Upper lobe of left lung (tissue), 6 donors: ENCODE measurements at regions not wholly inside any gene's neighbourhood (a gene's known extent, or its start where the extent isn't known, plus 50 kb on each side); places are given as distances from the start of the nearest gene placed in this dataset.
A peak's percentile ranks its signal among the peaks of the same experiment; 100 is the strongest.
"Not testable (repeated sequence)": the region's sequence is repeated elsewhere in the genome, so short reads cannot be mapped to it uniquely, and the experiment has no call there.

ENCODE experiments used
- ATAC-seq, 2 donors: fragments of 200-7000 bp; cut with Tn5 transposase; one replicate each; pipeline ENCODE4 v1.9.1; 2022; ENCODE audit warnings: mild to moderate bottlenecking in 2 of 2, moderate library complexity in 2 of 2; ENCODE audit not compliant: low FRiP score in 2 of 2
- DNase-seq, 2 donors: peaks; one replicate each; pipeline ENCODE4 v3.0.0-alpha.2; 2019 to 2020
- H3K27ac ChIP-seq, 4 donors: fragments of 200-600 bp; sonication (generic); one replicate each; pipeline ENCODE4 v1.5.1; 2016 to 2019
- H3K27me3 ChIP-seq, 4 donors: fragments of 200-600 bp; sonication (generic); one replicate each; pipeline ENCODE4 v1.5.1; 2017 to 2019
- H3K36me3 ChIP-seq, 4 donors: fragments of 200-600 bp; sonication (generic); one replicate each; pipeline ENCODE4 v1.5.1; 2016 to 2019
- H3K4me1 ChIP-seq, 4 donors: fragments of 200-600 bp; sonication (generic); one replicate each; pipeline ENCODE4 v1.5.1; 2018 to 2019
- H3K4me3 ChIP-seq, 4 donors: fragments of 200-600 bp; sonication (generic); one replicate each; pipeline ENCODE4 v1.5.1; 2017 to 2019; ENCODE audit warnings: mild to moderate bottlenecking in 2 of 4, moderate library complexity in 1 of 4
- H3K9me3 ChIP-seq, 4 donors: fragments of 200-600 bp; sonication (generic); one replicate each; pipeline ENCODE4 v1.5.1; 2018 to 2019
- EP300 ChIP-seq, 4 donors: sonication (generic); formaldehyde crosslinking; IDR thresholded peaks; one replicate each; pipeline ENCODE4 v1.5.1; 2017; ENCODE audit warnings: antibody characterized with exemption in 4 of 4, control low read depth in 2 of 4
- POLR2A ChIP-seq, 4 donors: fragments of 450-650 bp; IDR thresholded peaks; one replicate each; pipeline ENCODE4 v1.5.1; 2016 to 2017; ENCODE audit warnings: antibody characterized with exemption in 4 of 4, mild to moderate bottlenecking in 2 of 4
- POLR2AphosphoS5 ChIP-seq, 2 donors: sonication (generic); formaldehyde crosslinking; IDR thresholded peaks; one replicate each; pipeline ENCODE4 v1.5.1; 2017; ENCODE audit warnings: antibody characterized with exemption in 2 of 2
- WGBS, 2 donors: methylation state at CpG; one replicate each; pipeline ENCODE4 v1.1.5; 2017 to 2018; 5-methylcytosine and 5-hydroxymethylcytosine counted together
- TF ChIP-seq, protein P1 (sequence below), 6 experiments: fragments of 450-650 bp in 4 of 6; fragments of 200-600 bp in 2 of 6; sonication (generic) in 2 of 6; IDR thresholded peaks; one replicate each; pipeline ENCODE4 v1.5.1; 2016 to 2019; ENCODE audit warnings: antibody characterized with exemption in 6 of 6
- donor health status: DM: no; HTN: no; CAD: no; lungs with moderate emphysema.
- donor health status: DM: no; HTN: yes; CAD: no; lungs with severe emphysema.

DNA sequence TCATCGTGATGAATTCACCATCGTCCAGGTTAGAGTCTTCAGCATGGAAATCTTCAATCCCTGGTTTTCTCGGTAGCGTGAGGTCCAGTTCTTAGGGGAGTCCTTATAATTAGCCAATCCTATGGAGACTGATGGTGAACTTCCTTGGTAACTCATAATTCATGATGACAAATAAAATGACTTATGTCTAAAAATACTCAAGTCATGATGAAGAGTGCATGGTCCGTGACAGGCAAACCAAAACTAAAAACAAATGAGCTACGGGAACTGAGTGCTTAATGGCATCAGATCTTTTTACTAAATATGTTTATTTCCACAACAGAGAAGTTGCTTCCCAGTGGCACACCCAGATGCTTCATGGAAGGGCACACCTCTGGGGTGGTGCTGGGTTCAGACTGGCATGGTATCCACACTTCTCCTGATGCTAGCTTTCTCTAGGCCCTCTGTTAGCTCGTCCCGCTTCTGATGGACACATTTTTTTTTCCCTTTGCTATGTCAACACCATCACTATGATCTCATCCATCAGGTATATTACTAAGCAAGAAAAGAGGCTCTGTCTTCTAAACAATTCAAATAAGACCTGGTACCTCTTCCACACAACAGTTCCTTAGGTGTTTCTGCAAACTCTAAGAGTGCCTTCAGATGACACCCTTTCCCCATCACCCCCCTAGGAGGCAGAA is 92.8 kb upstream of the NEDD4L start:
- H3K4me1 ChIP-seq, result peaks cover 0 to 4% (median 2%) of the 10 kb centered on the region in 4 donors
- WGBS, 2 donors, result 82 to 89% methylated on average over 8 of the region's 8 CpGs
- no peaks in the 10 kb centered on the region for H3K36me3 ChIP-seq
- TF ChIP-seq, protein P1, sequence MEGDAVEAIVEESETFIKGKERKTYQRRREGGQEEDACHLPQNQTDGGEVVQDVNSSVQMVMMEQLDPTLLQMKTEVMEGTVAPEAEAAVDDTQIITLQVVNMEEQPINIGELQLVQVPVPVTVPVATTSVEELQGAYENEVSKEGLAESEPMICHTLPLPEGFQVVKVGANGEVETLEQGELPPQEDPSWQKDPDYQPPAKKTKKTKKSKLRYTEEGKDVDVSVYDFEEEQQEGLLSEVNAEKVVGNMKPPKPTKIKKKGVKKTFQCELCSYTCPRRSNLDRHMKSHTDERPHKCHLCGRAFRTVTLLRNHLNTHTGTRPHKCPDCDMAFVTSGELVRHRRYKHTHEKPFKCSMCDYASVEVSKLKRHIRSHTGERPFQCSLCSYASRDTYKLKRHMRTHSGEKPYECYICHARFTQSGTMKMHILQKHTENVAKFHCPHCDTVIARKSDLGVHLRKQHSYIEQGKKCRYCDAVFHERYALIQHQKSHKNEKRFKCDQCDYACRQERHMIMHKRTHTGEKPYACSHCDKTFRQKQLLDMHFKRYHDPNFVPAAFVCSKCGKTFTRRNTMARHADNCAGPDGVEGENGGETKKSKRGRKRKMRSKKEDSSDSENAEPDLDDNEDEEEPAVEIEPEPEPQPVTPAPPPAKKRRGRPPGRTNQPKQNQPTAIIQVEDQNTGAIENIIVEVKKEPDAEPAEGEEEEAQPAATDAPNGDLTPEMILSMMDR (IDR thresholded peaks at IDR 0.05), result no peak
- no peak for TF ChIP-seq POLR2A (IDR thresholded peaks at IDR 0.05)
- DNase-seq, result no peak
- no peaks in the 10 kb centered on the region for H3K27me3 ChIP-seq
- ATAC-seq, result no peak
- H3K9me3 ChIP-seq, result no peaks in the 10 kb centered on the region
- H3K4me3 ChIP-seq, result no peak overlapping the region
- peak overlapping the region in 1 of 4 donors; percentile 58 for H3K27ac ChIP-seq

DNA sequence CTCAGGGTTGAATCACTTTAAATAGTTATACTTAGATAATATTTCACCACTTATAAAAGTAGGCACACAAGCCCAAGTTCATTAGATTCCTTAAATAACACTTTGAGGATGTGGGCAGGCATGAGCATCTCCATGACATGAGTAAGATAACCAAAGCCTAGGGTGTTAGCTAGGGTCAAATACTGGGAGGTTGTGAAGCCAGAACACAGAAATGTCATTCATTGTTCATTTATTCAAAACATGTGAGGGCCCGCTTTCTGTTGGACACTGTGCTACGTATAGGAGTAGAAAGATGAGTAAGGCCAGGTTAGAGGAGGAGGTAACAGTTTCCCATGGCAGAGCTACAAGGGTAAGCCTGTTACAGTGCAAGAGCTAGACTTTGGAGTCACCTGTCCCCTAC is 93.5 kb upstream of the NEDD4L start:
- Histone ChIP-seq H3K27me3 (no peaks in the 10 kb centered on the region), H3K4me3 (no peak overlapping the region), H3K27ac (no peak overlapping the region), H3K9me3 (no peaks in the 10 kb centered on the region), H3K36me3 (no peaks in the 10 kb centered on the region), H3K4me1 (peaks cover 0 to 4% (median 2%) of the 10 kb centered on the region in 4 donors)
- no peak for ATAC-seq
- TF ChIP-seq, protein P1 (IDR thresholded peaks at IDR 0.05), result no peak
- TF ChIP-seq EP300 (IDR thresholded peaks at IDR 0.05) (no peak), POLR2AphosphoS5 (IDR thresholded peaks at IDR 0.05) (no peak), POLR2A (IDR thresholded peaks at IDR 0.05) (no peak)
- 100% methylated on average over 2 of the region's 2 CpGs for WGBS, 2 donors
- DNase-seq, result no peak

DNA sequence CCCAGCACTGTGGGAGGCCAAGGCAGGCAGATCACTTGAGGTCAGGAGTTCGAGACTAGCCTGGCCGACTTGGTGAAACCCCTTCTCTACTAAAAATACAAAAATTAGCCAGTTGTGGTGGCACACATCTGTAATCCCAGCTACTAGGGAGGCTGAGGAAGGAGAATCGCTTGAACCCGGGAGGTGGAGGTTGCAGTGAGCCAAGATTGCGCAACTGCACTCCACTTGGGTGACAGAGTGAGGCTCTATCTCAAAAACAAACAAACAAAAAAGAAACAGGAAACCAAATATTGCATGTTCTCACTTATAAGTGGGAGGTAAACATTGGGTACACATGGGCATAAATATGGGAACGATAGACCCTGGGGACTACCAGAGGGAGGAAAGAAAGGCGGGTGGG is 94.7 kb upstream of the NEDD4L start:
- not testable (repeated sequence) for H3K36me3 ChIP-seq, H3K27ac ChIP-seq, ATAC-seq, DNase-seq, H3K4me1 ChIP-seq, H3K27me3 ChIP-seq, H3K4me3 ChIP-seq, H3K9me3 ChIP-seq
- 89 to 92% methylated on average over 7 of the region's 7 CpGs for WGBS, 2 donors

DNA sequence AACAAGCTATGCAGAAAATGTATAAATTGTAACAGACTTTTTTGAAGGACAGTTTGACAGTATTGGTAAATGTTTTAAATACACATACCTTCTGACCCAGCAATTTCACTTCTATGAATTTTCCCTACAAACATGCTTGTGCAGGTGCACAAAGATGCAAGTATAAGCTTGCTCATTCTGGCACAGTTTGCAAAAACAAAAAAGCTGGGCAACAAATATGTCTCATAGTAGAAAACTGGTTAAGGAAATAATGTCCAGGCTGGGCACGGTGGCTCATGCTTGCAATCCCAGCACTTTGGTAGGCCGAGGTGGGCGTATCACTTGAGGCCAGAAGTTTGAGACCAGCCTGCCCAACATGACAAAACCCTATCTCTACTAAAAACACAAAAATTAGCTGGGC is 96.9 kb upstream of the NEDD4L start:
- H3K27me3 ChIP-seq, result no peaks in the 10 kb centered on the region

DNA sequence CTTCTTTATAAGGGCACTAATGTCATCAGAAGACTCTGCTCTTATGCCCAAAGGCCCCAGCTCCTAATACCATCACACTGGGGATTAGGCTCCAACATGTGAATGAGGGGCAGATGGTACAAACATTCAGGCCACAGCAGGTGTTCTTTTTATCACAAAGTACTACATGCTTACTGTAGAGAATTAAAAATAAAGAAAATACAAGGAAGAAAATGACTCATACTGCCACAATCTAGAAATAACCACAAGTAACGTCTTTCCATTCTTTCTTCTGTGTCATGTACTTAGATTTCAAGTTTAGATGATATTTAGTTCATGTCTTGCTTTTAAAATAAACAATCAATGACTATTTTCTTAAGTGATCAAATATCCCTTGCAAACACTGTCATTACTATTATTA is 100.3 kb upstream of the NEDD4L start:
- H3K9me3 ChIP-seq, result no peaks in the 10 kb centered on the region
- ATAC-seq (no peak), DNase-seq (no peak)
- H3K27ac ChIP-seq, result no peak overlapping the region
- H3K27me3 ChIP-seq, result no peaks in the 10 kb centered on the region
- no peak for TF ChIP-seq EP300 (IDR thresholded peaks at IDR 0.05)
- TF ChIP-seq POLR2A (IDR thresholded peaks at IDR 0.05), result no peak
- TF ChIP-seq, protein P1 (IDR thresholded peaks at IDR 0.05), result no peak
- no peak for TF ChIP-seq POLR2AphosphoS5 (IDR thresholded peaks at IDR 0.05)
- 63 to 68% methylated on average over 1 of the region's 1 CpG for WGBS, 2 donors
- no peaks in the 10 kb centered on the region for H3K36me3 ChIP-seq
- H3K4me3 ChIP-seq, result no peak overlapping the region
- H3K4me1 ChIP-seq, result no peaks in the 10 kb centered on the region

More for the DNA sequence above, 96.9 kb upstream of the NEDD4L start:
- no peak for ATAC-seq
- H3K4me1 ChIP-seq, result peaks cover 0 to 4% (median 0%) of the 10 kb centered on the region in 4 donors
- no peaks in the 10 kb centered on the region for H3K9me3 ChIP-seq
- 83 to 84% methylated on average over 3 of the region's 3 CpGs for WGBS, 2 donors
- no peaks in the 10 kb centered on the region for H3K36me3 ChIP-seq
- no peak overlapping the region for H3K4me3 ChIP-seq
- DNase-seq, result no peak
- TF ChIP-seq EP300 (IDR thresholded peaks at IDR 0.05) (no peak), POLR2A (IDR thresholded peaks at IDR 0.05) (no peak), POLR2AphosphoS5 (IDR thresholded peaks at IDR 0.05) (no peak)
- TF ChIP-seq, protein P1 (IDR thresholded peaks at IDR 0.05), result no peak
- H3K27ac ChIP-seq, result no peak overlapping the region
